ENCODE measurements at regions not wholly inside any gene's neighbourhood (a gene's known extent, or its start where the extent isn't known, plus 50 kb on each side); places are given as distances from the start of the nearest gene placed in this dataset.

DNA sequence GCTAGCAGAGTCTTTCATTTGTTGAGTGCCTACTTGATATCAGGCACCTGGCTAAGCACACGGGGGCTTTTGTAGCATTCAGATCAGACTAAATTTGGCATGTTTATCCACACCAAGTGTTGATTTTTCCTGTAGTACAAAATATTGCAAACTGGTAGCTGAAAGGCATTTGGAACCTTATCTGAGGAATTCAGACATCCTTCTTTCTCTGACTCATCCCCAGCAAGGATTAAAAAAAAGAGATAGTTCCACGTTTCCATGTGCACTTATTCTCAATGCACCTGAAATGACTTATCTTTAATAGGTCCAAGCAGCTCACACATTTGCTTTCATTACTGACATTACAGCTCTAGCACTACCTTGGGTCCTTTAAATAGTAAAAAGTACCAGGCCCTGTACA is 786.0 kb upstream of the GRM7 start:
- DNase-seq (ENCODE audit: low read depth, low spot score) = no peak
- H3K4me3 ChIP-seq (ENCODE audit: low read length) = no peak overlapping the region

DNA sequence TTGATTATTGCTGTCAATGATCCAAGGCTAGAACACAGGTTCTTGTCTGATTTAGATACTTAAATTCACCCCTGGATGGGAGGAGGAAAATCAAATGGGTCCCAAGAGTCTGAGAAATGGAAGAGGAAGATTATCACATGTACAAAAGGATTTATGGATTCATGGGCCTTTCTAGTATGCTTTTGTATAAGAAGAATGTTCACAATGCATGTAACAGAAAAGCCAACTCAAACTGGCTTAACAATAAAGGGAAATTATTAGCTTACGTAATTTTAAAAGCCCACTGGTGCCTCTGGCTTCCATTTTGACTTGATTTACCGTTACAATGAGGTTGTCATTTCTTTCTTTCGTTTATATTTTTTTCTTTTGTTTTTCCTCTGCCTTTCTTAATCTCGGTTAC is 782.5 kb upstream of the GRM7 start:
- H3K4me3 ChIP-seq (ENCODE audit: low read length) = no peak overlapping the region
- DNase-seq (ENCODE audit: low read depth, low spot score) = no peak

DNA sequence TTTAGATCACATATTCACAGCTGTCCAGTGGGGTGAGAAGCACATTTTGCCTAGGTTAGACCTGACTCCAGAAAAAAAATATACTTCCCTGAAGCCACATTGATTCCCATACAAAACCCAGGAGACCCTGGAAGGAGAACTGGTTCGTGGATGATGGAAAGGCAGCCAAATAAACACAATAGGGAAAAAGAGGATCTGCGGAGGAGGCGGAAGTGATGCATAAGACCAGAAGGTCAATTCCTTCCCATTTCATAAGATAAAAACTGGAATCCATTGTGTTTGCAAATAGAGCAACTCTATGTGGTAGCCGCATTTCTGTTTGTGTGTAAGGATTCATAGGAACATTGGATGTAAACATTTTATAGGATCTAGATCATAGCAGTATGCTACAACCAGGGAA is 781.9 kb upstream of the GRM7 start:
- H3K4me3 ChIP-seq (ENCODE audit: low read length) = no peak overlapping the region
- DNase-seq (ENCODE audit: low read depth, low spot score) = no peak

GRCh38 chr3:6079561-6080179 is 781.2 kb upstream of the GRM7 start:
- H3K4me3 ChIP-seq (ENCODE audit: low read length) = no peak overlapping the region

GRCh38 chr3:6088433-6088832 is 772.5 kb upstream of the GRM7 start:
- DNase-seq (ENCODE audit: low read depth, low spot score) = no peak
- H3K4me3 ChIP-seq (ENCODE audit: low read length) = no peak overlapping the region

More at GRCh38 chr3:6079561-6080179, 781.2 kb upstream of the GRM7 start:
- DNase-seq (ENCODE audit: low read depth, low spot score) = no peak

DNA sequence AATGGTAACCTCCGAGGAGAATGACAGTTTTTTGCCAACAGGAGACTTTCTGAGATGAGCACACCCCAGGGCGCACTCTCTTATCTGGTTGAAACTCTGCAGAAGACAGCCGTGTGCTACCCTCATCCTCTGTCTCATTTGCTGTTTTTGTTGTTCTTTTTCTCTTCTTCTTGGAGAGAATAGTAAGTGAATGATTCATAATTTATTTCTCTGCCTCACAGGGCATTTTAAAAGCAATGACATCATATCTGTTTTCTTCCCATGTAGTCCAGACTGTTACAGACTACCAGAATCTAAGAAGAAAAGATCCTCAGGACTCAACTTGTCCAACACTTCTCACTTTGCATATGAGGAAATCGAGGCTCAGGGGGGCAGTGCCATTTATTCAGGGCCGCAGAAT is 771.1 kb upstream of the GRM7 start:
- no peak overlapping the region for H3K4me3 ChIP-seq (ENCODE audit: low read length)
- no peak for DNase-seq (ENCODE audit: low read depth, low spot score)

DNA sequence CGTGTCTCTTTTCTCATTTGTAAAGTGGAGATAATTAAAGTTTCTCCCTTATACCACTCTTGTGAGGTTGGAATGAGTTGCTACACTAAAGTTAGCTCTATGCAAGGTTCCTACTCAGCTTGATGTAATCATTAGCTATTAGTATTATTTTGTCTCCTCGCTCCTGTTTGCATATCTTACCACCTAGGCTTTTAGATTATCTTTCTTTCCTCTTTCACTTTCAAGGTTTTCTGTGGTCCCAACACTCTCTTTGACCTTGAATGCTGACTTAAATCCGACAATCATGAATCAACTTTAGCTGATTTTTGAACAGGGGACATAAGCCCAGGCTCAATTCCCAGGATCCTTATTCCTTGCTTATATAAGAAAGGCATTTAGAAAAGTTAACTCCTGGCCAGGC is 769.7 kb upstream of the GRM7 start:
- H3K4me3 ChIP-seq (ENCODE audit: low read length) = no peak overlapping the region
- no peak for DNase-seq (ENCODE audit: low read depth, low spot score)

DNA sequence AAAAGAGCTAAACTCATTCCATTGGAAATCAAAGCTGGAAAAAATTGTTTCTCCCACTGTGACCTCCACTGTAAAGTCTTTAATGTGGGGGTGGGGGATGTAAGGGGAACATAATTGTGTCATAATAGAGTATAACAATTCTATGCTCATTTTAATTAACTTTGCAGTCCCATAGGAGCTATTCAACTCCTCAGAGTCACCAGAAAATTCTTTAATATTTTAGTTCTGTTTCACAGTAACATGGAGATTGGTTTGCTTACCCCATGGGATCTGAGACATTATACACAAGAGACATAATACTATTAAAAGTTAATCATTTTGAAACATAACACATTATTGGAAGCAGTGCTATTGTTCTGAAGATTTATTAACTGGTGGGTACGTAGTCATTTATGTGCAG is 765.9 kb upstream of the GRM7 start:
- DNase-seq (ENCODE audit: low read depth, low spot score) = no peak
- H3K4me3 ChIP-seq (ENCODE audit: low read length) = no peak overlapping the region

DNA sequence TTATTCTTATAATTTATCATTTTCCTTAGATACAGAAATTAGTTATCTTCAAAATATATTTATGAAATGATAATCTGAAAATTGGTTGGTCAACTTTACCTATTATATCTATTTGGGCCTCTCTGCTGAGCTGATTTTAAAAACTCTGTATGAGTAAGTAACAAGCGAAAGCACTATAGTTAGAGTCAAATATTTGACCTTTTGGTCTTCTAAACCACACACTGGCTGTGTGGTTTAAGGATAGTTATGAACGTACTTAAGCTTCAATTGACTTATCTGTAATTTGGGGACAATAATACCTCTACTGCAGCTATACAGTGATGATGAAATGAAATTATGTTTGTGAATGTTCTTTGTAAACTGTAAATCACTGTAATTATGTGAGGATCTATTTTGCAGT is 763.9 kb upstream of the GRM7 start:
- DNase-seq (ENCODE audit: low read depth, low spot score) = no peak
- H3K4me3 ChIP-seq (ENCODE audit: low read length) = no peak overlapping the region

DNA sequence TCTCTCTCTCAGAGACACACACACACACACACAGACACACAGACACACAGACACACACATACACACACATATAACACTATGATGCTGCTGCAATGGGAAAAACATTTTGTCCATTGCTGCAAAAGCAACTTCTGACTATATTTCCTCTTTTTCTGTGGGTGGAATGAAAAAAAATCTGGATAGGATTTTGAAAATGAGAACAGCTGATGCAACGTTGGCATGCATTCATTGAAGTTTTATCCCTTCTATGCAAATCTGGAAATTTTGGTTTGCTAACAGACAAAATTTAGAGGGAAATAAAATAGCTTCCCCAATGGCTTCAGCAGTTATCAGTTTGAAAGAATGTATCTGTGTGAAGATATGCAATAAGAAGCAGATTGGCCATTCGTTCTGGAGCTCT is 763.4 kb upstream of the GRM7 start:
- H3K4me3 ChIP-seq (ENCODE audit: low read length) = no peak overlapping the region
- no peak for DNase-seq (ENCODE audit: low read depth, low spot score)

GRCh38 chr3:6098516-6099157 is 762.3 kb upstream of the GRM7 start:
- no peak overlapping the region for H3K4me3 ChIP-seq (ENCODE audit: low read length)
- DNase-seq (ENCODE audit: low read depth, low spot score) = no peak

- DNase-seq (ENCODE audit: low read depth, low spot score) = no peak
- H3K4me3 ChIP-seq (ENCODE audit: low read length) = no peak overlapping the region
Measured at GRCh38 chr3:6099458-6100075, 761.3 kb upstream of the GRM7 start.

DNA sequence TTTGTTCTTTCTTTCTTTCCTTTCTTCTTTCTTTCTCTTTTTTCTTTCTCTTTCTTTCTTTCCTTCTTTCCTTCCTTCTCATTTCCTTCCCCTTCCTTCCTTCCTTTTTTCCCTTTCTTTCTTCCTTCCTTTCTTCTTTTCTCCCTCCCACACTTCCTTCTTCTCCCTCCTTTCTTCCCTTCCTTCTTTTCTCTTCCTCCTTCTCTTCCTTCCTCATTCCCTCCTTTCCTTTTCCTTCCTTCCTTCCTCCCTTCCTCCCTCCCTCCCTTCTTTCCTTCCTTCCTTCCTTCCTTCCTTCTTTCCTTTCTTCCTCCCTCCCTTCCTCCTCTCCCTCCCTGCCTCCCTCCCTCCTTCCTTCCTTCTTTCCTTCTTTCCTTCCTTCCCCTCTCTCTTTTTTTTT is 755.7 kb upstream of the GRM7 start:
- H3K4me3 ChIP-seq (ENCODE audit: low read length) = no peak overlapping the region
- no peak for DNase-seq (ENCODE audit: low read depth, low spot score)

DNA sequence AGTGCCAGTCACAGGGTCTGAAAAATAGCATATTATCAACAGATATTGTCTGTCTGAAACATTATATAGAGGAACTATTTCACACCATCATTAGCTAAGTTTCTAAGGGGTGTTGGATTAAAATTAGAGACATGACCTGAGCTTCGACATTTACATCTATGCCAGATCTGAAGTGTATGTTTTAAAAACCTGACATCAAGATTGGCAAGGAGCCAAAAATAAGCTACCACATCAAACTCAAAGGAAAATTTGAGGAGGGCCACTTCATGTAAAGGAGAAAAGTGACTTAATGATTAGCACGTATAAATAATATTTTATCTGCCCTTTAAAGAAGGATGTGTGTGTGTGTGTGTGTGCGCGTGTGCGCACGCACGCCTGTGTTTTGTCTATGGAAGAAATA is 752.0 kb upstream of the GRM7 start:
- no peak for DNase-seq (ENCODE audit: low read depth, low spot score)
- no peak overlapping the region for H3K4me3 ChIP-seq (ENCODE audit: low read length)

- DNase-seq (ENCODE audit: low read depth, low spot score) = no peak
- no peak overlapping the region for H3K4me3 ChIP-seq (ENCODE audit: low read length)
Measured at GRCh38 chr3:6110451-6110850, 750.5 kb upstream of the GRM7 start.

GRCh38 chr3:6112546-6112945 is 748.4 kb upstream of the GRM7 start:
- no peak for DNase-seq (ENCODE audit: low read depth, low spot score)
- no peak overlapping the region for H3K4me3 ChIP-seq (ENCODE audit: low read length)

- no peak for DNase-seq (ENCODE audit: low read depth, low spot score)
- no peak overlapping the region for H3K4me3 ChIP-seq (ENCODE audit: low read length)
Measured at GRCh38 chr3:6113338-6113737, 747.6 kb upstream of the GRM7 start.

- no peak overlapping the region for H3K4me3 ChIP-seq (ENCODE audit: low read length)
- DNase-seq (ENCODE audit: low read depth, low spot score) = peak; percentile 10
Measured at GRCh38 chr3:6119367-6119766, 741.5 kb upstream of the GRM7 start.

GRCh38 chr3:6120786-6121185 is 740.1 kb upstream of the GRM7 start:
- H3K4me3 ChIP-seq (ENCODE audit: low read length) = no peak overlapping the region
- DNase-seq (ENCODE audit: low read depth, low spot score) = no peak

DNA sequence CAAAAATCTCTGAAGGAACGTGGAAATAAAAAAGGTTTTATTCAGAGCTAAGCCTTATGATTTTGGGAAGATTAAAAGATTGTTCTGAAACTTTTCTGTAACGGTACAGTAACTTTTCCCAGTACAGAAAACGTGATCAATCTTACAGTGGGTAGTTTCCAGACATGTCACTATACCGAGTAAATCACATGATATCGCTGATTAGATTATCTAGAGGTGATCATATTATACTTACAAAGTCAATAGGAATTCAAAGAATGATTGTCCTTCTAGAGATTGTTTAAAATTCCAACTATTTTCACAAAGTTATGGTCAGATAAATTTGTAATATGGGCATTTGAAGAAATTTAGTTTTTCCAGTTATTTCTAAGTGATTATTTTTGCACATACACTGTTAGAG is 736.0 kb upstream of the GRM7 start:
- no peak overlapping the region for H3K4me3 ChIP-seq (ENCODE audit: low read length)
- no peak for DNase-seq (ENCODE audit: low read depth, low spot score)

GRCh38 chr3:6125520-6125919 is 735.4 kb upstream of the GRM7 start:
- no peak overlapping the region for H3K4me3 ChIP-seq (ENCODE audit: low read length)
- DNase-seq (ENCODE audit: low read depth, low spot score) = no peak

Measured in Jurkat, Clone E6-1 (cell line).